A673 (cell line): ENCODE measurements at regions not wholly inside any gene's neighbourhood (a gene's known extent, or its start where the extent isn't known, plus 50 kb on each side); places are given as distances from the start of the nearest gene placed in this dataset.

Experiments used
- EZH2 ChIP-seq: fragments of 200-600 bp; sonication (generic); IDR thresholded peaks from 2 replicates; pipeline ENCODE4 v1.6.1; 2017; ENCODE audit warnings: borderline replicate concordance, low read depth, mild to moderate bottlenecking, mixed read lengths, antibody characterized with exemption, low read length; ENCODE audit not compliant: poor library complexity, severe bottlenecking
- TF ChIP-seq, protein P1 (sequence below): fragments of 300-800, 200-600 bp; sonication (generic); conservative IDR thresholded peaks from 2 replicates; pipeline ENCODE4 v1.5.1; 2017; ENCODE audit warnings: low read depth, mild to moderate bottlenecking, antibody characterized with exemption, low read length, moderate library complexity, mixed read lengths

DNA sequence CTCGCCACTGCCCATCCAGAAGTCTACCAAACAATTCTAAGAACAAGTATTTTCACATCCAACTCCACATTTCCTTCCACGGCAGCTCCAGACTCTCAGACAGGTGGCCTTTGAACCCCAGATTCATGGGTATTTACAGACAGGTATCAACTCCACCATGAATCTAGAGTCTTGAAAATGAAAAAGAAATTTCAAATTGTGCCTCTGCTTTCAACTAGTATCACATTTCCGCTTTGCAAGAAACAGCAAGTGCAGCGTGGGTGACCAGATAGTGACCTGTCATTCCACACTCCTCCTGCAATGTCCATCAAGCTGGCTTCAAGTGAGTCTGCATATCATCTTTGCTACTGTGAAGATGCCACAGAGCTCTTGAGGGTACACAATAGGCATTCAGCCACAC is 232.4 kb upstream of the RPL38 start:
- TF ChIP-seq, protein P1, sequence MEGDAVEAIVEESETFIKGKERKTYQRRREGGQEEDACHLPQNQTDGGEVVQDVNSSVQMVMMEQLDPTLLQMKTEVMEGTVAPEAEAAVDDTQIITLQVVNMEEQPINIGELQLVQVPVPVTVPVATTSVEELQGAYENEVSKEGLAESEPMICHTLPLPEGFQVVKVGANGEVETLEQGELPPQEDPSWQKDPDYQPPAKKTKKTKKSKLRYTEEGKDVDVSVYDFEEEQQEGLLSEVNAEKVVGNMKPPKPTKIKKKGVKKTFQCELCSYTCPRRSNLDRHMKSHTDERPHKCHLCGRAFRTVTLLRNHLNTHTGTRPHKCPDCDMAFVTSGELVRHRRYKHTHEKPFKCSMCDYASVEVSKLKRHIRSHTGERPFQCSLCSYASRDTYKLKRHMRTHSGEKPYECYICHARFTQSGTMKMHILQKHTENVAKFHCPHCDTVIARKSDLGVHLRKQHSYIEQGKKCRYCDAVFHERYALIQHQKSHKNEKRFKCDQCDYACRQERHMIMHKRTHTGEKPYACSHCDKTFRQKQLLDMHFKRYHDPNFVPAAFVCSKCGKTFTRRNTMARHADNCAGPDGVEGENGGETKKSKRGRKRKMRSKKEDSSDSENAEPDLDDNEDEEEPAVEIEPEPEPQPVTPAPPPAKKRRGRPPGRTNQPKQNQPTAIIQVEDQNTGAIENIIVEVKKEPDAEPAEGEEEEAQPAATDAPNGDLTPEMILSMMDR, result no peak
- no peak for TF ChIP-seq EZH2
